ENCODE measurements at regions not wholly inside any gene's neighbourhood (a gene's known extent, or its start where the extent isn't known, plus 50 kb on each side); places are given as distances from the start of the nearest gene placed in this dataset.

DNA sequence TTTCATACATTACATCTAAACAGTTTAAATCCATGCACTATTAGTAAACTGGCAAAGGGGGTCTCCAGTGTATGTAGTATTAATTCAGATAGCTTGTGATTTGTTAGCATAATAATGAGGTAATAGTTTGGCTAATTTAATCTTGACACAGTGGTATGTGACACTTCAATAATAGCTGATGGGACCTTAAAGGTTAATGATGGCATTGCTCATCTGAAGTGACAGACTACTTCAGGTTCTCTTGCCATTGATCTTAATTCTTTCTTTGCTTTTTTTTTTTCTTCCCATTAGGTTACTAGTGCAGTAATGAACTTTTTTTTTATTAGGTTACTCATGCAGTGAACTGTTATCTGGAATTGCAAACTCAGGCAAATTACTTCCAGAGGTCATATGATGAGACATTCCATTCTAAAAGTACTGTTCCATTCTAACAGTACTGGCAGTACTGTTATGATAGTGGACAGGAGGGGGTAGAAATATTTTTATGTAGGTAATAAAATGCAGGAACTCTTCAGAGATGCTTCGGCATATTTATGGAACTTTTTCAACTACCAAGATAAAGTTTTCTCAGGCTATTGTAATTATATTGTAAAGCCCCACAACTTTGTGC is 911.3 kb upstream of the LCORL start:
- DNase-seq = no peak

GRCh38 chr4:18931643-18932377 is 910.3 kb upstream of the LCORL start:
- DNase-seq = no peak

DNA sequence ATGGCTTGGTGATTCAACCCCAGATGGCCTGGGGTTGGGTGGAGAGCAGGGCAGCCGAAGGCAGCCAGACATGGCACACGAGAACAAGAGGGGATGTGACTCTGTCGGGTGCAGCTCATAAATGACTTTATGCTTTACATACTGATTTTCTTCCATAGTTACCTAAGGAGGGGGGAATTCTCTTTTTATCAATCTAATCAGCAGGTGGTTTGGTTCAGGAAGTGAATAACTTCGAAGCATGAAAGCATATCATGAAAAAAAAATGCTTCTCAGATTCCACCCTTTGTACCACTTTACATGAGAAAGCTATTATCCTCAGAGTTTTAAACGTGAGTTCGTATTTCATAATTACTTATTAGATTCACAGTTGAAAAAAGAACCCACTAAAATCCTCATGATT is 908.9 kb upstream of the LCORL start:
- no peak for DNase-seq

GRCh38 chr4:18923496-18924161 is 902.1 kb upstream of the LCORL start:
- no peak for DNase-seq

GRCh38 chr4:18917689-18918088 is 896.1 kb upstream of the LCORL start:
- DNase-seq = no peak

DNA sequence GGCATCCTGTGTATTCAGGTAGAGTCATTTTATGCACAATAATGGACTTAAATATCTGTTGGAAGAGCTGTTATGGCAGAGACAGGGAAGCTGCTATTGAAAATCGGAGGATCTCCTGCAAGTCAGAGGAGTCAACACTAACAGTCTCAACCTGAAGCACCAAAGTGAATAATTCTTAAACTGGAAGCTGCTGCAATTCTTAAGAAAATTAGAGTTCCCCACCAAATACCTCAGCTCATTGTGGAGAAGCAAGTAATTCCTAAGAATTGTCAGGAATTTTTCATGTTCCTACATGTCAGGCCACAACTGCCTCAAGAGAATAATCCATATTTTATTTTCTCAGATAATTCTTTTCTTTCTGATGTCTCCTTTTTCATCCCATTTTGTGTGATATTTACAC is 892.6 kb upstream of the LCORL start:
- DNase-seq = no peak

DNA sequence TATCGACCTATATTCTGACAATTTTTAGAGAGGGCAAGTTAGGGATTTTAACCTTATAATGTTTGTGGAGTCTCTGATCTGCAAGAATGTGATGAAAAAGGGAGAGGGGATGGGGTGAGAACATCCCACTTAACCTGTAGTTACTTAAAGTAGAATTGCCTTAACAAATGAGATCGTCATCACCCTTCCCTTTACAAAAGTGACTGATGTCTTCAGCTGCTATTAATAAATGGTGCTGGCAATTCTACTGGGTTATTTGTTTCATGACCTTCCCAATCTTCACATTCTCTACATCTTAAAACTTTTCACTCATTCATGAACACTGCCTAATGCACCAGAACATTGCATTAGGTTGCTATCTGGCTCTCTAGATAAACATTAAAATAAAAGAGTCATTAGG is 873.4 kb upstream of the LCORL start:
- no peak for DNase-seq

- DNase-seq = no peak
Observed at GRCh38 chr4:18882468-18882867, 860.9 kb upstream of the LCORL start.

- no peak for DNase-seq
Observed at GRCh38 chr4:18881556-18881955, 860.0 kb upstream of the LCORL start.

- no peak for DNase-seq
Observed at GRCh38 chr4:18880871-18881270, 859.3 kb upstream of the LCORL start.

GRCh38 chr4:18878561-18878960 is 857.0 kb upstream of the LCORL start:
- DNase-seq = no peak

- no peak for DNase-seq
Observed at GRCh38 chr4:18869166-18869565, 847.6 kb upstream of the LCORL start.

- DNase-seq = no peak
Observed at GRCh38 chr4:18860836-18861530, 839.4 kb upstream of the LCORL start.

DNA sequence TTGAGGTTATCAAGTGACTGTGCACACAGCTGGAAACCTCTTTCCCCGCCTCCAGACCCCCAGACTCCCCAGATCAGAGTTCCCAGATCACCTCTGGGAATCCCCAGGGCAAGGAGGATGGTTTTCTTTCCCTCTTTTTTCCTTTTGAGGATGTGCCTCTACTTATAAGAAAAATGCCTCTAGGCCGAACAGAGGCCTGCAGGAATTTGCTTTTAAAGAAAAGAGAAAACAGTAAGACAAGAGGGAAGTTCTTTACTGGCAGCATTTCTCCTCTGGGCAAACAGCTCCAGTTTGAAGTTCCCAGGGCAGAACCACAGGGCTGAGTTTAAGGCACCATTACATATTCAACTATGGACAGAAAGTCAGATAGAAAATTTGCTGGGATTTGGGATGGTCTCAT is 837.9 kb upstream of the LCORL start:
- DNase-seq = no peak

GRCh38 chr4:18858229-18858922 is 836.8 kb upstream of the LCORL start:
- no peak for DNase-seq

GRCh38 chr4:18850867-18851266 is 829.3 kb upstream of the LCORL start:
- no peak for DNase-seq

- no peak for DNase-seq
Observed at GRCh38 chr4:18847249-18847890, 825.8 kb upstream of the LCORL start.

GRCh38 chr4:18846313-18846712 is 824.8 kb upstream of the LCORL start:
- no peak for DNase-seq

DNA sequence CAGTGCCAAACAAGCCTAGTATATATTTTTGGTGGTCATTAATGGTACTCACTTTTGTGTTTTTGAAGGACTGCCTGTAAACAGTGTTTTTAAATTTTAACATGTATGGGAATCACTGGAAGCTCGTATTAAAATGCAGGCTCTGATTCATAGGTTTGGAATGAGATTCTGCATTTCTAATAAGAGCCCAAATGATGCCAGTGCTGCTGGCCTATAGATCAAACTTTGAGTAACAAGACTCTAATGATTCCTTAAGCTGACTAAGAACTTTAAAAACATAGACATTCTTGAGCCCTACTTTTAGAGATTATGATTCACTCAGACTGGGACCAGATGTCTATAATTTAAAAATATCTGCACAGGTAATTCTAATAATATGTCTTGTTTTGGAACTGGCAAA is 823.2 kb upstream of the LCORL start:
- DNase-seq = no peak

- no peak for DNase-seq
Observed at GRCh38 chr4:18842431-18842830, 820.9 kb upstream of the LCORL start.

GRCh38 chr4:18840481-18840880 is 818.9 kb upstream of the LCORL start:
- no peak for DNase-seq

GRCh38 chr4:18816228-18816895 is 794.8 kb upstream of the LCORL start:
- no peak for DNase-seq

Measured in inflammatory macrophage treated with lipopolysaccharide for 4 hours (primary cell).